ENCODE measurements at regions not wholly inside any gene's neighbourhood (a gene's known extent, or its start where the extent isn't known, plus 50 kb on each side); places are given as distances from the start of the nearest gene placed in this dataset.

GRCh38 chr9:135012166-135012565, 75.3 kb upstream of the OLFM1 start:
- TF ChIP-seq, protein P1, sequence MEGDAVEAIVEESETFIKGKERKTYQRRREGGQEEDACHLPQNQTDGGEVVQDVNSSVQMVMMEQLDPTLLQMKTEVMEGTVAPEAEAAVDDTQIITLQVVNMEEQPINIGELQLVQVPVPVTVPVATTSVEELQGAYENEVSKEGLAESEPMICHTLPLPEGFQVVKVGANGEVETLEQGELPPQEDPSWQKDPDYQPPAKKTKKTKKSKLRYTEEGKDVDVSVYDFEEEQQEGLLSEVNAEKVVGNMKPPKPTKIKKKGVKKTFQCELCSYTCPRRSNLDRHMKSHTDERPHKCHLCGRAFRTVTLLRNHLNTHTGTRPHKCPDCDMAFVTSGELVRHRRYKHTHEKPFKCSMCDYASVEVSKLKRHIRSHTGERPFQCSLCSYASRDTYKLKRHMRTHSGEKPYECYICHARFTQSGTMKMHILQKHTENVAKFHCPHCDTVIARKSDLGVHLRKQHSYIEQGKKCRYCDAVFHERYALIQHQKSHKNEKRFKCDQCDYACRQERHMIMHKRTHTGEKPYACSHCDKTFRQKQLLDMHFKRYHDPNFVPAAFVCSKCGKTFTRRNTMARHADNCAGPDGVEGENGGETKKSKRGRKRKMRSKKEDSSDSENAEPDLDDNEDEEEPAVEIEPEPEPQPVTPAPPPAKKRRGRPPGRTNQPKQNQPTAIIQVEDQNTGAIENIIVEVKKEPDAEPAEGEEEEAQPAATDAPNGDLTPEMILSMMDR (IDR thresholded peaks at IDR 0.05), result no peak
- ATAC-seq (ENCODE audit: low FRiP score) (no peak), DNase-seq (ENCODE audit: low spot score) (no peak)

- TF ChIP-seq, protein P1 (IDR thresholded peaks at IDR 0.05), result no peak
- no peak for ATAC-seq (ENCODE audit: low FRiP score)
- DNase-seq (ENCODE audit: low spot score), result no peak
Measured at GRCh38 chr9:135014311-135015010, 73.0 kb upstream of the OLFM1 start.

GRCh38 chr9:135015096-135015495, 72.4 kb upstream of the OLFM1 start:
- no peak for DNase-seq (ENCODE audit: low spot score)
- no peak for ATAC-seq (ENCODE audit: low FRiP score)
- TF ChIP-seq, protein P1 (IDR thresholded peaks at IDR 0.05), result no peak

GRCh38 chr9:135015565-135015964, 71.9 kb upstream of the OLFM1 start:
- no peak for ATAC-seq (ENCODE audit: low FRiP score)
- TF ChIP-seq, protein P1 (IDR thresholded peaks at IDR 0.05), result no peak

DNA sequence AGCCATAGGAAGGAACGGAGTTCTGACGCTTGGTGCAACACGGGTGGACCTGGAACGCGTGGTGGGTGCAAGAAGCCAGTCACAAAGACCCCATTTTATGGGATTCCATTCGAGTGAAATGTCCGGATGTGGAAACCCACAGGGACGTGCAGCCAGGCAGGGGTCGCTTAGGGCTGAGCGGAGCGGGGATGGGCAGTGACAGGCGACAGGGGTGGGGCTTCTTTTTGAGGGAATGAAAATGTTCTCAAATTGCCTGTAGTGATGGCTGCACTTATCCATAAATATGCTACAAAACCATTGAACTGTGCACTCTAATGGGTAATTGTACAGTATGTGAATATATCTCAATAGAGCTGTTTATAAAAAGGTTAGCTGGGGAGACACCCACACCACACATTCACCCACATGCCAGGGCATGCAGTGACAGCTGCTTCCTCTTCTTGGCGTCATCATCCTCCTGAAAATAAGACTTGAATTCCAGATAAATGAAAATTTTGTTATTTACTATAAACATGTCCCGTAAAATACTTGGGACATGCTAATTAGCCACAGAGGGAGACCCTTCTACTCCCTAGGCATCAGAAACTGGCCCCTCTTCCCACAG, 71.3 kb upstream of the OLFM1 start:
- no peak for DNase-seq (ENCODE audit: low spot score)
- ATAC-seq (ENCODE audit: low FRiP score), result no peak
- TF ChIP-seq, protein P1 (IDR thresholded peaks at IDR 0.05), result no peak

More at GRCh38 chr9:135015565-135015964, 71.9 kb upstream of the OLFM1 start:
- no peak for DNase-seq (ENCODE audit: low spot score)

DNA sequence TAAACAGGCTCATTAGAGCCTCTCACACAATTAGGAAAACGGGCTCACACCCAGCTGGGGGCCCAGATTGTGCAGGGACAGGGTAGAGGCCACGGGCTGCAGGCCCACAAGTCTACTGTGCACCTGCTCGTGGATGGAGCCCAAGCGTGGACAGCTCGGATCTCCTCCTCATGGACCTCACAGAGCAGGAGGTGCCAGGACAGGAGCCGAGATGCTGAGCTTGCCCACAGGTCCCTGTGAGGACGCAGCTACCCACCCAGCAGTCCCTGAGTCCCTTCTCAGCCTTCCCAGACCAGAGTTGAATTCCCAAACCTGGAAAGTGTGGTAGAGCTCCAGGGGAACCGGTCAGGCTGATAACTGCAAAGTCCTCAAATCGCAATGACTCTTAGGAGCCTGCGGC, 70.6 kb upstream of the OLFM1 start:
- DNase-seq (ENCODE audit: low spot score), result no peak
- no peak for ATAC-seq (ENCODE audit: low FRiP score)
- TF ChIP-seq, protein P1 (IDR thresholded peaks at IDR 0.05), result no peak

GRCh38 chr9:135017899-135018298, 69.6 kb upstream of the OLFM1 start:
- DNase-seq (ENCODE audit: low spot score), result no peak
- no peak for ATAC-seq (ENCODE audit: low FRiP score)
- TF ChIP-seq, protein P1 (IDR thresholded peaks at IDR 0.05), result no peak

Data from omental fat pad (tissue), 3 donors.